HCT116 (cell line): ENCODE measurements at regions not wholly inside any gene's neighbourhood (a gene's known extent, or its start where the extent isn't known, plus 50 kb on each side); places are given as distances from the start of the nearest gene placed in this dataset.

Source experiments
- ATAC-seq: fragments of 200-7000 bp; cut with Tn5 transposase; 2 replicates; pipeline ENCODE4 v1.9.1; 2020; ENCODE audit warnings: mild to moderate bottlenecking, moderate library complexity
- BruUV-seq: library from RNA; stranded (reverse); fragments of 400-500 nt; replicated peaks from 2 replicates; lab custom pipeline; 2021; lab: Mats Ljungman, UMichigan
- CTCF ChIA-PET: fragments of 300-600 bp; sonication (Branson Sonifier 250); formaldehyde crosslinking; loops from one replicate; lab custom pipeline; 2021; ENCODE audit warnings: antibody characterized with exemption; lab: Charles Lee
- POLR2A ChIA-PET: fragments of 300-600, 350-600 bp; sonication (Branson Sonifier 250); formaldehyde crosslinking; loops from one replicate; lab custom pipeline; 2021; ENCODE audit warnings: antibody characterized with exemption; lab: Charles Lee
- RAD21 ChIA-PET, 2 experiments: fragments of 300-600 bp; sonication (Branson Sonifier 250); formaldehyde crosslinking; loops; one replicate each; lab custom pipeline; 2023; ENCODE audit warnings: low total read pairs in 2 of 2; ENCODE audit not compliant: uncharacterized antibody in 2 of 2, unreplicated experiment in 2 of 2, low non-redundant PET in 1 of 2; lab: Charles Lee
- DNase-seq: peaks from one replicate; pipeline ENCODE4 v3.0.0-alpha.2; 2010; ENCODE audit warnings: low read depth, low spot score
- H2AFZ ChIP-seq: fragments of 200-600 bp; shearing (Covaris generic), sonication (generic); 2 replicates; pipeline ENCODE4 v1.6.1; 2017; ENCODE audit warnings: low read depth, mixed run types, mixed read lengths, antibody characterized with exemption, low read length; ENCODE audit not compliant: poor library complexity, severe bottlenecking
- H3K27ac ChIP-seq: 2 replicates; pipeline ENCODE4 v1.5.1; 2012; ENCODE audit warnings: low read depth, low read length
- H3K27me3 ChIP-seq: fragments of 200-600 bp; sonication (generic); 2 replicates; pipeline ENCODE4 v1.6.1; 2016; ENCODE audit warnings: mixed run types, low read length, mixed read lengths; ENCODE audit not compliant: insufficient read depth
- H3K36me3 ChIP-seq, 2 experiments: fragments of 200-500 bp in 1 of 2; fragments of 200-600 bp in 1 of 2; sonication (Bioruptor generic) in 1 of 2; sonication (generic) in 1 of 2; 2 replicates each; pipeline versions ENCODE4 v1.5.1 to v1.6.1; 2014 to 2016; ENCODE audit warnings: low read length in 2 of 2, inconsistent platforms in 1 of 2, mixed read lengths in 1 of 2, mixed run types in 1 of 2; ENCODE audit not compliant: insufficient read depth in 2 of 2, control insufficient read depth in 1 of 2
- H3K4me1 ChIP-seq, 2 experiments: fragments of 200-600 bp in 1 of 2; sonication (generic) in 1 of 2; 2 replicates each; pipeline versions ENCODE4 v1.5.1 to v1.6.1; 2012 to 2017; ENCODE audit warnings: low read length in 2 of 2, inconsistent platforms in 1 of 2, mild to moderate bottlenecking in 1 of 2, mixed read lengths in 1 of 2, mixed run types in 1 of 2, moderate library complexity in 1 of 2; ENCODE audit not compliant: insufficient read depth in 2 of 2, control insufficient read depth in 1 of 2
- H3K4me2 ChIP-seq: fragments of 200-600 bp; sonication (generic); 2 replicates; pipeline ENCODE4 v1.6.1; 2017; ENCODE audit warnings: mixed run types, low read length, mixed read lengths
- H3K4me3 ChIP-seq, 2 experiments: fragments of 200-600 bp in 1 of 2; sonication (generic) in 1 of 2; replicated peaks in 1 of 2; 2 replicates each; pipeline ENCODE4 v1.5.1; 2011 to 2016; ENCODE audit warnings: low read length in 2 of 2, control low read depth in 1 of 2, low read depth in 1 of 2, mild to moderate bottlenecking in 1 of 2, mixed read lengths in 1 of 2, mixed run types in 1 of 2
- H3K79me2 ChIP-seq: fragments of 200-600 bp; sonication (generic); 2 replicates; pipeline ENCODE4 v1.6.1; 2017; ENCODE audit warnings: mild to moderate bottlenecking, mixed run types, low read length, moderate library complexity, mixed read lengths; ENCODE audit not compliant: insufficient read depth
- H3K9ac ChIP-seq: fragments of 200-600 bp; sonication (generic); 2 replicates; pipeline ENCODE4 v1.6.1; 2016; ENCODE audit warnings: low read length, mixed read lengths
- H3K9me2 ChIP-seq: fragments of 200-600 bp; sonication (generic), shearing (Covaris generic); 2 replicates; pipeline ENCODE4 v1.6.1; 2017; ENCODE audit warnings: mixed run types, mild to moderate bottlenecking, moderate library complexity; ENCODE audit not compliant: insufficient read depth
- H3K9me3 ChIP-seq, 2 experiments: fragments of 200-500 bp in 1 of 2; fragments of 200-600 bp in 1 of 2; sonication (Bioruptor generic) in 1 of 2; sonication (generic) in 1 of 2; 2 replicates each; pipeline ENCODE4 v1.6.1; 2014 to 2017; ENCODE audit warnings: low read length in 2 of 2, mixed read lengths in 2 of 2, inconsistent platforms in 1 of 2, low read depth in 1 of 2, mild to moderate bottlenecking in 1 of 2, mixed run types in 1 of 2, moderate library complexity in 1 of 2; ENCODE audit not compliant: control insufficient read depth in 1 of 2, insufficient read depth in 1 of 2
- H4K20me1 ChIP-seq: fragments of 200-600 bp; sonication (generic), shearing (Covaris generic); 2 replicates; pipeline ENCODE4 v1.6.1; 2017; ENCODE audit warnings: mixed run types, mild to moderate bottlenecking, moderate library complexity; ENCODE audit not compliant: insufficient read depth
- CBX3 ChIP-seq: IDR thresholded peaks from 2 replicates; pipeline ENCODE4 v1.6.1; 2012; ENCODE audit warnings: low read depth
- CEBPB ChIP-seq: IDR thresholded peaks from 2 replicates; pipeline ENCODE4 v1.6.1; 2012; ENCODE audit warnings: low read depth
- EGR1 ChIP-seq: IDR thresholded peaks from 2 replicates; pipeline ENCODE4 v1.6.1; 2012; ENCODE audit warnings: low read depth
- EZH2 ChIP-seq: fragments of 200-600 bp; sonication (generic); IDR thresholded peaks from 2 replicates; pipeline ENCODE4 v1.6.1; 2017; ENCODE audit warnings: antibody characterized with exemption, mixed run types
- EZH2phosphoT487 ChIP-seq: fragments of 200-600 bp; IDR thresholded peaks from 2 replicates; pipeline ENCODE4 v1.6.1; 2018; ENCODE audit warnings: antibody characterized with exemption, borderline replicate concordance
- JUND ChIP-seq: IDR thresholded peaks from 2 replicates; pipeline ENCODE4 v1.6.1; 2012
- MAX ChIP-seq: IDR thresholded peaks from 2 replicates; pipeline ENCODE4 v1.6.1; 2012
- RAD21 ChIP-seq: IDR thresholded peaks from 2 replicates; pipeline ENCODE4 v1.6.1; 2012; ENCODE audit warnings: low read depth, mild to moderate bottlenecking
- SRF ChIP-seq: IDR thresholded peaks from 2 replicates; pipeline ENCODE4 v1.6.1; 2012; ENCODE audit warnings: low read depth
- TCF7L2 ChIP-seq: IDR thresholded peaks from 2 replicates; pipeline ENCODE4 v1.7.0; 2011; ENCODE audit warnings: borderline replicate concordance, inconsistent platforms; ENCODE audit not compliant: insufficient read depth, insufficient read length; ENCODE audit errors: extremely low read depth
- YY1 ChIP-seq: IDR thresholded peaks from 2 replicates; pipeline ENCODE4 v1.6.1; 2011; ENCODE audit warnings: low read length, low read depth, moderate library complexity, mild to moderate bottlenecking; ENCODE audit not compliant: insufficient replicate concordance; ENCODE audit errors: extremely low read depth
- ZBTB33 ChIP-seq: IDR thresholded peaks from 2 replicates; pipeline ENCODE4 v1.6.1; 2011; ENCODE audit warnings: mild to moderate bottlenecking, low read length, moderate library complexity; ENCODE audit not compliant: insufficient replicate concordance; ENCODE audit errors: extremely low read depth
- ZFX ChIP-seq: fragments of 450-650 bp; IDR thresholded peaks from 2 replicates; pipeline ENCODE4 v1.6.1; 2017
- ZNF274 ChIP-seq: fragments of 200-500 bp; sonication (Bioruptor generic); IDR thresholded peaks from 2 replicates; pipeline ENCODE4 v1.6.1; 2014; ENCODE audit warnings: mild to moderate bottlenecking, low read depth, low read length, inconsistent platforms
- intact Hi-C: fragments of 100-400 bp; cut with micrococcal nuclease; formaldehyde crosslinking; loops from 2 replicates; pipeline ENCODE4 v1.10.0; 2022
- TF ChIP-seq, protein P1 (sequence below): IDR thresholded peaks from 2 replicates; pipeline ENCODE4 v1.6.1; 2012; ENCODE audit warnings: low read depth
- TF ChIP-seq, protein P2 (sequence below): IDR thresholded peaks from 2 replicates; pipeline ENCODE4 v1.6.1; 2012

DNA sequence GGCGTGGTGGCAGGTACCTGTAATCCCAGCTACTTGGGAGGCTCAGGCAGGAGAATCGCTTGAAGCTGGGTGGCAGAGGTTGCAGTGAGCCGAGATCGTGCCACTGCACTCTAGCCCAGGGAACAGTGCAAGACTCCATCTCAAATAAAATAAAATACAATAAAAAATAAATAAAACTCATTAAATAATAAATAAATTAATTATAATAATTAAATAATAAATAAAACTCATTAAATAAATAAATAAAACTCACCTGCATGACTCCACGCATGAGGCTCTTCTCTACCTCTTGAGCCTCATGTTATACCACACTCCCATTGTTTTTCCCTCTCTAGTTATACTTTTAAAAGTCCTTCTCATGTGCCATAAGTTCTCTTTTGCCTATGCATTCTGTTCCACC is 995.4 kb downstream of the MAT2B start:
- DNase-seq: no peak
- Histone ChIP-seq H3K4me3 (no peak overlapping the region), H3K9ac (no peak overlapping the region), H3K36me3 (no peaks in the 10 kb centered on the region), H2AFZ (no peak overlapping the region), H4K20me1 (no peaks in the 10 kb centered on the region; the same call in 1 of the 2 replicates), H3K27ac (no peak overlapping the region), H3K4me1 (no peaks in the 10 kb centered on the region), H3K27me3 (no peaks in the 10 kb centered on the region), H3K9me3 (peaks cover 0 to 5% of the 10 kb centered on the region in 2 experiments; a peak in 1 of 4 replicates), H3K9me2 (no peaks in the 10 kb centered on the region), H3K79me2 (no peaks in the 10 kb centered on the region), H3K4me2 (no peak overlapping the region)
- intact Hi-C loops: loop anchor here (10.0 kb wide), 1 partner anchor 486 kb away; no protein-coding TSS in a partner anchor
- ChIA-PET CTCF (no interaction called here), POLR2A (no interaction called here), RAD21 (no interaction called here)
- BruUV-seq: no TSS peak
- no peak for ATAC-seq
- TF ChIP-seq ZBTB33 (no peak), ZFX (no peak), EZH2phosphoT487 (no peak), MAX (no peak), TCF7L2 (no peak)

GRCh38 chr5:164501344-164501743 is 995.9 kb downstream of the MAT2B start:
- ChIA-PET CTCF (no interaction called here), POLR2A (no interaction called here), RAD21 (no interaction called here)
- Histone ChIP-seq H3K9me3 (peaks cover 0 to 4% of the 10 kb centered on the region in 2 experiments; a peak in 1 of 4 replicates), H2AFZ (no peak overlapping the region), H3K4me1 (no peaks in the 10 kb centered on the region), H3K79me2 (no peaks in the 10 kb centered on the region), H3K9me2 (no peaks in the 10 kb centered on the region), H3K4me2 (no peak overlapping the region), H3K9ac (no peak overlapping the region), H3K27me3 (no peaks in the 10 kb centered on the region), H3K27ac (no peak overlapping the region), H3K4me3 (no peak overlapping the region), H3K36me3 (no peaks in the 10 kb centered on the region), H4K20me1 (no peaks in the 10 kb centered on the region; the same call in 1 of the 2 replicates)
- DNase-seq (no peak), ATAC-seq (no peak)
- no TSS peak for BruUV-seq
- intact Hi-C loops: loop anchor here (10.0 kb wide), 1 partner anchor 487 kb away; no protein-coding TSS in a partner anchor
- no peak for TF ChIP-seq JUND
- TF ChIP-seq RAD21: no peak
- TF ChIP-seq YY1: no peak
- TF ChIP-seq ZNF274: no peak
- TF ChIP-seq, protein P1, sequence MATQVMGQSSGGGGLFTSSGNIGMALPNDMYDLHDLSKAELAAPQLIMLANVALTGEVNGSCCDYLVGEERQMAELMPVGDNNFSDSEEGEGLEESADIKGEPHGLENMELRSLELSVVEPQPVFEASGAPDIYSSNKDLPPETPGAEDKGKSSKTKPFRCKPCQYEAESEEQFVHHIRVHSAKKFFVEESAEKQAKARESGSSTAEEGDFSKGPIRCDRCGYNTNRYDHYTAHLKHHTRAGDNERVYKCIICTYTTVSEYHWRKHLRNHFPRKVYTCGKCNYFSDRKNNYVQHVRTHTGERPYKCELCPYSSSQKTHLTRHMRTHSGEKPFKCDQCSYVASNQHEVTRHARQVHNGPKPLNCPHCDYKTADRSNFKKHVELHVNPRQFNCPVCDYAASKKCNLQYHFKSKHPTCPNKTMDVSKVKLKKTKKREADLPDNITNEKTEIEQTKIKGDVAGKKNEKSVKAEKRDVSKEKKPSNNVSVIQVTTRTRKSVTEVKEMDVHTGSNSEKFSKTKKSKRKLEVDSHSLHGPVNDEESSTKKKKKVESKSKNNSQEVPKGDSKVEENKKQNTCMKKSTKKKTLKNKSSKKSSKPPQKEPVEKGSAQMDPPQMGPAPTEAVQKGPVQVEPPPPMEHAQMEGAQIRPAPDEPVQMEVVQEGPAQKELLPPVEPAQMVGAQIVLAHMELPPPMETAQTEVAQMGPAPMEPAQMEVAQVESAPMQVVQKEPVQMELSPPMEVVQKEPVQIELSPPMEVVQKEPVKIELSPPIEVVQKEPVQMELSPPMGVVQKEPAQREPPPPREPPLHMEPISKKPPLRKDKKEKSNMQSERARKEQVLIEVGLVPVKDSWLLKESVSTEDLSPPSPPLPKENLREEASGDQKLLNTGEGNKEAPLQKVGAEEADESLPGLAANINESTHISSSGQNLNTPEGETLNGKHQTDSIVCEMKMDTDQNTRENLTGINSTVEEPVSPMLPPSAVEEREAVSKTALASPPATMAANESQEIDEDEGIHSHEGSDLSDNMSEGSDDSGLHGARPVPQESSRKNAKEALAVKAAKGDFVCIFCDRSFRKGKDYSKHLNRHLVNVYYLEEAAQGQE: no peak
- TF ChIP-seq, protein P2, sequence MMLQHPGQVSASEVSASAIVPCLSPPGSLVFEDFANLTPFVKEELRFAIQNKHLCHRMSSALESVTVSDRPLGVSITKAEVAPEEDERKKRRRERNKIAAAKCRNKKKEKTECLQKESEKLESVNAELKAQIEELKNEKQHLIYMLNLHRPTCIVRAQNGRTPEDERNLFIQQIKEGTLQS: no peak
- TF ChIP-seq EZH2phosphoT487: no peak
- TF ChIP-seq CBX3: no peak
- no peak for TF ChIP-seq CEBPB
- no peak for TF ChIP-seq EGR1
- TF ChIP-seq EZH2: no peak
- no peak for TF ChIP-seq SRF
